ENCODE measurements at regions not wholly inside any gene's neighbourhood (a gene's known extent, or its start where the extent isn't known, plus 50 kb on each side); places are given as distances from the start of the nearest gene placed in this dataset.

- no peak for TF ChIP-seq POLR2A (IDR thresholded peaks at IDR 0.05)
- TF ChIP-seq, protein P1, sequence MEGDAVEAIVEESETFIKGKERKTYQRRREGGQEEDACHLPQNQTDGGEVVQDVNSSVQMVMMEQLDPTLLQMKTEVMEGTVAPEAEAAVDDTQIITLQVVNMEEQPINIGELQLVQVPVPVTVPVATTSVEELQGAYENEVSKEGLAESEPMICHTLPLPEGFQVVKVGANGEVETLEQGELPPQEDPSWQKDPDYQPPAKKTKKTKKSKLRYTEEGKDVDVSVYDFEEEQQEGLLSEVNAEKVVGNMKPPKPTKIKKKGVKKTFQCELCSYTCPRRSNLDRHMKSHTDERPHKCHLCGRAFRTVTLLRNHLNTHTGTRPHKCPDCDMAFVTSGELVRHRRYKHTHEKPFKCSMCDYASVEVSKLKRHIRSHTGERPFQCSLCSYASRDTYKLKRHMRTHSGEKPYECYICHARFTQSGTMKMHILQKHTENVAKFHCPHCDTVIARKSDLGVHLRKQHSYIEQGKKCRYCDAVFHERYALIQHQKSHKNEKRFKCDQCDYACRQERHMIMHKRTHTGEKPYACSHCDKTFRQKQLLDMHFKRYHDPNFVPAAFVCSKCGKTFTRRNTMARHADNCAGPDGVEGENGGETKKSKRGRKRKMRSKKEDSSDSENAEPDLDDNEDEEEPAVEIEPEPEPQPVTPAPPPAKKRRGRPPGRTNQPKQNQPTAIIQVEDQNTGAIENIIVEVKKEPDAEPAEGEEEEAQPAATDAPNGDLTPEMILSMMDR (IDR thresholded peaks at IDR 0.05): no peak
- no peak for DNase-seq (ENCODE audit: low spot score in 2 of 2)
- 91 to 93% methylated on average over 1 of the region's 1 CpG for WGBS, 2 donors
- H3K4me3 ChIP-seq (ENCODE audit: low read depth, poor library complexity, severe bottlenecking): no peak overlapping the region
- intact Hi-C loops (cut with DNase I; ENCODE audit: low total_unique reads): no loop called here
Observed at GRCh38 chrX:118250445-118250844, 95.5 kb upstream of the WDR44 start.

DNA sequence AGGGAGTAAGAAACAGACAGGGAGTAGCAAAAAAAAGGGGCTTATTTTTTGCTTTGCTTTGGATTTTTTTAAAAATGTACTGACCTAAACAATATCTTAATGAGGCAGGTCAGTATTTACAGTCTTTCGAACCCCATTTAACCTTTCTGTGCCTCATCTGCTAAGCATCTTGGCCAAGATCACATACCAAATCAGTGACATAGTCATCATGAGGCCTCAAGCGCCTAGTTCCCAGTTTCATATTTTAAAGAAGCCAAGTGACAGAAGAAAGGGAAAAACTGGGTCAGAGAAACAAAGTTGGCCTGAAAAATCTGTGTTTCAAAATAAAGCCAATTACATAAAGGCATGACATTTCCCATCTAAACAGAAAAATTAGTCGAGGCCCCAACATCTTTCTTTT is 94.6 kb upstream of the WDR44 start:
- DNase-seq (ENCODE audit: low spot score in 2 of 2): peak in 1 of 2 donors; percentile 13
- intact Hi-C loops (cut with DNase I; ENCODE audit: low total_unique reads): no loop called here
- 33% methylated on average over 3 of the region's 3 CpGs for whole genome bisulfite sequencing, 2 donors
- no peak overlapping the region for H3K4me3 ChIP-seq (ENCODE audit: low read depth, poor library complexity, severe bottlenecking)
- no peak for TF ChIP-seq POLR2A (IDR thresholded peaks at IDR 0.05)

- no peak for DNase-seq (ENCODE audit: low spot score in 2 of 2)
- no peak for TF ChIP-seq POLR2A (IDR thresholded peaks at IDR 0.05)
- TF ChIP-seq, protein P1 (IDR thresholded peaks at IDR 0.05): no peak
- intact Hi-C loops (cut with DNase I; ENCODE audit: low total_unique reads): no loop called here
- no peak overlapping the region for H3K4me3 ChIP-seq (ENCODE audit: low read depth, poor library complexity, severe bottlenecking)
- WGBS, 2 donors: 80 to 100% methylated on average over 1 to 2 of the region's 2 CpGs
Observed at GRCh38 chrX:118252967-118253366, 92.9 kb upstream of the WDR44 start.

- no peak overlapping the region for H3K4me3 ChIP-seq (ENCODE audit: low read depth, poor library complexity, severe bottlenecking)
- DNase-seq (ENCODE audit: low spot score in 2 of 2): peak in 1 of 2 donors; percentile 45
- TF ChIP-seq POLR2A (IDR thresholded peaks at IDR 0.05): no peak
- TF ChIP-seq, protein P1 (IDR thresholded peaks at IDR 0.05): no peak
- intact Hi-C loops (cut with DNase I; ENCODE audit: low total_unique reads): no loop called here
- 0% methylated on average over 2 of the region's 2 CpGs for WGBS, 2 donors
Observed at GRCh38 chrX:118254611-118255010, 91.3 kb upstream of the WDR44 start.

- H3K4me3 ChIP-seq (ENCODE audit: low read depth, poor library complexity, severe bottlenecking): no peak overlapping the region
- intact Hi-C loops (cut with DNase I; ENCODE audit: low total_unique reads): no loop called here
- no peak for DNase-seq (ENCODE audit: low spot score in 2 of 2)
- TF ChIP-seq POLR2A (IDR thresholded peaks at IDR 0.05): no peak
- TF ChIP-seq, protein P1 (IDR thresholded peaks at IDR 0.05): no peak
Observed at GRCh38 chrX:118255921-118256320, 90.0 kb upstream of the WDR44 start.

DNA sequence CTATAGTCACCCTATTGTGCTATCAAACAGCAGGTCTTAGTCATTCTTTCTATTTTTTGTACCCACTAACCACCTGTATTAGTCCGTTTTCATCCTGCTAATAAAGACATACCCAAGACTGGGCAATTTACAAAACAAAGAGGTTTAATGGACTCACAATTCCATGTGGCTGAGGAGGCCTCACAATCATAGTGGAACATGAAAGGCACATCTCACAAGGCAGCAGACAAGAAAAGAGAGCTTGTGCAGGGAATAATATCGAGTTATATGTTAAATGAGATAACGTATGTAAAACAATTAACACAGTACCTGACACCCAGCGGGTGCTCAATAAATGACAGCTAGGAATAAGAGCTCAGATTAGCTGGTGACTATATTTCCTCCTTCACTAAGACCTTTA is 88.1 kb upstream of the WDR44 start:
- DNase-seq (ENCODE audit: low spot score in 2 of 2): no peak
- intact Hi-C loops (cut with DNase I; ENCODE audit: low total_unique reads): no loop called here
- H3K4me3 ChIP-seq (ENCODE audit: low read depth, poor library complexity, severe bottlenecking): no peak overlapping the region
- no peak for TF ChIP-seq POLR2A (IDR thresholded peaks at IDR 0.05)
- WGBS, 2 donors: 73 to 87% methylated on average over 4 of the region's 4 CpGs

DNA sequence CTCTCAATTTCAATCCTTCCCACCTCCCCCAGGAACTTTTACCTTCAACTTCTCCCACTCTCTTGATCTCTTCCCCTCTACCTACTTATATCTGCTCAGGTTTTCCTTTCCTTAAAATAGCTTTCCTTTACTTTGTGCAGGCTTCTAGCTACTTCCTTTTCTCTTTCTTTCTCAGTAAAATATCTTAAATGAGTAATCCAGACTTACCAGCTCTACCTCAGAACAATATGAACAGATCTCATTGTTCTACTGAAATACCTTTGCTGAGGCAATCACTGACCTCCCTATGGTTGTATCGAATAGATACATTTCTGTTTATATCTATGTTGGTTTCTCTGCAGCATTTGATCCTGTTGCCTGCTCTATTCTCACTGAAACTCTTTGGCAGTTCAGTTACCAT is 86.7 kb upstream of the WDR44 start:
- 76 to 77% methylated on average over 1 of the region's 1 CpG for WGBS, 2 donors

More for the DNA sequence above, 86.7 kb upstream of the WDR44 start:
- DNase-seq (ENCODE audit: low spot score in 2 of 2): no peak
- intact Hi-C loops (cut with DNase I; ENCODE audit: low total_unique reads): no loop called here
- no peak overlapping the region for H3K4me3 ChIP-seq (ENCODE audit: low read depth, poor library complexity, severe bottlenecking)
- TF ChIP-seq, protein P1 (IDR thresholded peaks at IDR 0.05): no peak
- no peak for TF ChIP-seq POLR2A (IDR thresholded peaks at IDR 0.05)

Data from lower leg skin (tissue), 4 donors.